OCI-LY3 (cell line): ENCODE measurements at regions not wholly inside any gene's neighbourhood (a gene's known extent, or its start where the extent isn't known, plus 50 kb on each side); places are given as distances from the start of the nearest gene placed in this dataset.
A peak's percentile ranks its signal among the peaks of the same experiment; 100 is the strongest.

Experiments
- H2AFZ ChIP-seq: fragments of 200-600, 300-600 bp; shearing (Covaris generic); 2 replicates; pipeline ENCODE4 v1.6.0; 2014; ENCODE audit warnings: antibody characterized with exemption, low read depth, low read length
- H3K27ac ChIP-seq: fragments of 200-600, 300-600 bp; sonication (generic); 2 replicates; pipeline ENCODE4 v1.5.1; 2014; ENCODE audit warnings: mild to moderate bottlenecking, low read length, moderate library complexity, mixed read lengths
- H3K27me3 ChIP-seq: fragments of 200-600, 300-600 bp; sonication (generic); 2 replicates; pipeline ENCODE4 v1.6.1; 2014; ENCODE audit warnings: low read depth, low read length, mixed read lengths
- H3K36me3 ChIP-seq: fragments of 200-600, 300-600 bp; sonication (generic); replicated peaks from 2 replicates; pipeline ENCODE3; 2014; ENCODE audit warnings: low read depth, low read length, mixed read lengths
- H3K4me1 ChIP-seq: fragments of 300-600, 200-600 bp; sonication (generic); 2 replicates; pipeline ENCODE4 v1.6.1; 2014; ENCODE audit warnings: low read length, mixed read lengths
- H3K4me2 ChIP-seq: fragments of 200-600, 300-600 bp; sonication (generic); 2 replicates; pipeline ENCODE4 v1.6.1; 2014; ENCODE audit warnings: low read length, mixed read lengths
- H3K4me3 ChIP-seq: fragments of 300-600, 200-600 bp; sonication (generic); 2 replicates; pipeline ENCODE4 v1.5.1; 2014; ENCODE audit warnings: antibody characterized with exemption, mild to moderate bottlenecking, low read length, moderate library complexity
- H3K79me2 ChIP-seq: fragments of 300-600, 200-600 bp; shearing (Covaris generic); 2 replicates; pipeline ENCODE4 v1.6.1; 2014; ENCODE audit warnings: mild to moderate bottlenecking, low read length, mixed read lengths
- H3K9ac ChIP-seq: fragments of 300-600, 200-600 bp; shearing (Covaris generic); 2 replicates; pipeline ENCODE4 v1.6.0; 2014; ENCODE audit warnings: mild to moderate bottlenecking, low read length, moderate library complexity
- H3K9me3 ChIP-seq: fragments of 200-600, 300-600 bp; shearing (Covaris generic); 2 replicates; pipeline ENCODE4 v1.6.1; 2014; ENCODE audit warnings: low read length, mixed read lengths; ENCODE audit not compliant: insufficient read depth
- H4K20me1 ChIP-seq: fragments of 200-600, 300-600 bp; sonication (generic); 2 replicates; pipeline ENCODE4 v1.6.1; 2016; ENCODE audit warnings: low read length, mixed read lengths; ENCODE audit not compliant: insufficient read depth
- CTCF ChIP-seq: fragments of 200-600, 300-600 bp; sonication (generic); IDR thresholded peaks from 2 replicates; pipeline ENCODE4 v1.5.1; 2014; ENCODE audit warnings: antibody characterized with exemption, low read length, low read depth
- EZH2phosphoT487 ChIP-seq: fragments of 200-600 bp; shearing (Covaris generic); IDR thresholded peaks from 2 replicates; pipeline ENCODE4 v1.6.1; 2018; ENCODE audit warnings: antibody characterized with exemption, mixed run types, low read depth

- Histone ChIP-seq H2AFZ (no peak overlapping the region), H3K79me2 (no peaks in the 10 kb centered on the region), H3K27me3 (no peaks in the 10 kb centered on the region), H3K27ac (no peak overlapping the region), H3K9ac (no peak overlapping the region), H3K4me2 (no peak overlapping the region), H3K9me3 (no peaks in the 10 kb centered on the region), H3K4me1 (peaks cover 14% of the 10 kb centered on the region), H4K20me1 (no peaks in the 10 kb centered on the region), H3K4me3 (no peak overlapping the region), H3K36me3 (no peaks in the 10 kb centered on the region)
- TF ChIP-seq EZH2phosphoT487 (no peak), CTCF (no peak)
These were observed 713.1 kb downstream of the SI start for GRCh38 chr3:164365242-164365641.

GRCh38 chr3:164364111-164364510, 714.2 kb downstream of the SI start:
- Histone ChIP-seq H3K4me3 (no peak overlapping the region), H3K4me1 (peaks cover 11% of the 10 kb centered on the region), H4K20me1 (no peaks in the 10 kb centered on the region), H3K9ac (no peak overlapping the region), H3K79me2 (no peaks in the 10 kb centered on the region), H3K27ac (no peak overlapping the region), H2AFZ (no peak overlapping the region), H3K27me3 (no peaks in the 10 kb centered on the region), H3K9me3 (no peaks in the 10 kb centered on the region), H3K36me3 (no peaks in the 10 kb centered on the region), H3K4me2 (no peak overlapping the region)
- TF ChIP-seq CTCF (no peak), EZH2phosphoT487 (no peak)

GRCh38 chr3:164360738-164361406, 717.4 kb downstream of the SI start:
- H3K36me3 ChIP-seq, result no peaks in the 10 kb centered on the region
- H3K4me1 ChIP-seq, result no peaks in the 10 kb centered on the region
- peak overlapping the region; percentile 23 for H3K4me2 ChIP-seq
- TF ChIP-seq EZH2phosphoT487, result no peak
- no peak for TF ChIP-seq CTCF
- no peaks in the 10 kb centered on the region for H4K20me1 ChIP-seq
- H3K79me2 ChIP-seq, result no peaks in the 10 kb centered on the region
- no peaks in the 10 kb centered on the region for H3K27me3 ChIP-seq
- H3K27ac ChIP-seq, result no peak overlapping the region
- H3K9me3 ChIP-seq, result no peaks in the 10 kb centered on the region
- H3K9ac ChIP-seq, result no peak overlapping the region
- no peak overlapping the region for H3K4me3 ChIP-seq
- H2AFZ ChIP-seq, result 0 out of 2 replicates have a peak overlapping the region, but pooled peaks have one; percentile 3

DNA sequence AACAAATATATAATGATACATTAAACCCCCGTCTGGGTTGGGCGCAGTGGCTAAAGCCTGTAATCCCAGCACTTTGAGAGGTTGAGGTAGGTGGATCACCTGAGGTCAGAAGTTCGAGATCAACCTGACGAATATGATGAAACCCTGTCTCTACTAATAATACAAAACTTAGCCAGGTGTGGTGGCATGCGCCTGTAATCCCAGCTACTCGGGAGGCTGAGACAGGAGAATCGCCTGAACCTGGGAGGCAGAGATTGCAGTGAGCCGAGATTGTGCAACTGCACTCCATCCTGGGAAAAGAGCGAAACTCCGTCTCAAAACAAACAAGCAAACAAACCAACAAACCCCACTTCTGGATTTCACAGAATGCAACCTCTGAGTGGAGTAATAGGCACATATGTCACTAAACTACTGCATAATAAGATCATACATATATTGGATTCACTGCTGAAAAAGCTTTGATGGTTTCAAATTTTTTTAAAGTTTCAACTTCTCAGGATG, 718.2 kb downstream of the SI start:
- Histone ChIP-seq H4K20me1 (no peaks in the 10 kb centered on the region), H3K4me3 (no peak overlapping the region), H3K9me3 (no peaks in the 10 kb centered on the region), H3K27me3 (no peaks in the 10 kb centered on the region), H3K79me2 (no peaks in the 10 kb centered on the region), H3K36me3 (no peaks in the 10 kb centered on the region), H3K4me2 (no peak overlapping the region), H3K9ac (no peak overlapping the region), H3K4me1 (no peaks in the 10 kb centered on the region), H2AFZ (0 out of 2 replicates have a peak overlapping the region, but pooled peaks have one; percentile 3), H3K27ac (no peak overlapping the region)
- TF ChIP-seq CTCF, result no peak
- no peak for TF ChIP-seq EZH2phosphoT487
